ENCODE measurements at regions not wholly inside any gene's neighbourhood (a gene's known extent, or its start where the extent isn't known, plus 50 kb on each side); places are given as distances from the start of the nearest gene placed in this dataset.
"Not testable (repeated sequence)": the region's sequence is repeated elsewhere in the genome, so short reads cannot be mapped to it uniquely, and the experiment has no call there.

GRCh38 chr2:196486146-196486545 is 153.4 kb upstream of the CCDC150 start:
- DNase-seq (ENCODE audit: low read depth in 2 of 2), result no peak

GRCh38 chr2:196487417-196487816 is 152.1 kb upstream of the CCDC150 start:
- no peak for DNase-seq (ENCODE audit: low read depth in 2 of 2)

DNA sequence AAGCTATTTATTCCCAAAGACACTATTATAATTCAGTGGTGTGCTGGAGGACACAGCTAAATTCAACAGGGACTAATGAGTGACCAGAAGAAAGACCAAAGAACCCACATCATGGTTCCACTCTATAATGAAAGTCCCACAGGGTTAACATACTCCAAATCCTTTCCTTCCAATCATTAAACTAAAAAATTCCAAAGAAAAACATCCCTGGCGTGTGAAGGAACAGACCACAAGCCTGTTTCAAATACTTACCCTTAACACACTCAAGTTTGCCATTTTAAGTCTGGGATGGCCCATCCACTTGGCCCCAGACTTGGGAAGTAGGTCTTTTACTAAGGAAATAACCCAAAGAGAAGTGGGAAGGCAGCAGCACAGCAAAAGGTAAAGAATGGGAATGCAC is 150.1 kb upstream of the CCDC150 start:
- no peak for DNase-seq (ENCODE audit: low read depth in 2 of 2)

DNA sequence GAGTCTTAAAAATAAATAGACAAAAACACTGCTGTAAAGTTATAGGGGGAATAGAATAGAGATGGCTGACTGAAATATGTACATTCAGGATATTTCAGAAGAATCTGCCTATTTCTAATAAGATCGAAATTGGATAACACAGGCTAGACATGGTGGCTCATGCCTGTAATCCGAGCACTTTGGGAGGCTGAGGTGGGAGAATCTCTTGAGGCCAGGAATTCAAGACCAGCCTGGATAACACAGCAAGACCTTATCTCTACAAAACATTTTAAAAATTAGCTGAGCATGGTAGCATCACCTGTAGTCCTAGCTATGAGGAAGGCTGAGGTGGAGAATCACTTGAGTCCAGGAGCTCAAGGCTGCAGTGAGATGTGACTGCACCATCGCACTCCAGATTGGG is 146.6 kb upstream of the CCDC150 start:
- DNase-seq (ENCODE audit: low read depth in 2 of 2), result no peak

- no peak for DNase-seq (ENCODE audit: low read depth in 2 of 2)
Observed at GRCh38 chr2:196498962-196499361, 140.6 kb upstream of the CCDC150 start.

GRCh38 chr2:196499686-196500085 is 139.8 kb upstream of the CCDC150 start:
- no peak for DNase-seq (ENCODE audit: low read depth in 2 of 2)

- DNase-seq (ENCODE audit: low read depth in 2 of 2), result no peak
Observed at GRCh38 chr2:196500686-196501431, 138.7 kb upstream of the CCDC150 start.

DNA sequence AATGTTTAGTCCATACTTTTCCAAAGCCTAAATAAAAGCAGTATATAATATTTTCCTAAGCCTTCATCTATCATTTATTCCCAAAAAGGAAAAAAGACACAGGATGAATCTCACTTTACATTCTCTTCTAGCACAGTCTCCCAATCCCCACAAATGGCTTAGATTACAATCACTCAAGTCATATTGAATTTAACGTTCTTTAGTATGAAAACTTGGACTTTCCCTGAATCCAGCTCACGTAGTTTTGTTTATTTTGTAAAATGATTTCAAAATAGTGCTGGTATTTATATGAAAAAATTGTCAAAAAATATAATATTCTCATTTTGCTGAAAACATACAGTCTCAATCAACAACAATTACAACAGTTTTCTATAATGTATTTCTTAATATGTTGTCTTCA is 137.7 kb upstream of the CCDC150 start:
- no peak for DNase-seq (ENCODE audit: low read depth in 2 of 2)

DNA sequence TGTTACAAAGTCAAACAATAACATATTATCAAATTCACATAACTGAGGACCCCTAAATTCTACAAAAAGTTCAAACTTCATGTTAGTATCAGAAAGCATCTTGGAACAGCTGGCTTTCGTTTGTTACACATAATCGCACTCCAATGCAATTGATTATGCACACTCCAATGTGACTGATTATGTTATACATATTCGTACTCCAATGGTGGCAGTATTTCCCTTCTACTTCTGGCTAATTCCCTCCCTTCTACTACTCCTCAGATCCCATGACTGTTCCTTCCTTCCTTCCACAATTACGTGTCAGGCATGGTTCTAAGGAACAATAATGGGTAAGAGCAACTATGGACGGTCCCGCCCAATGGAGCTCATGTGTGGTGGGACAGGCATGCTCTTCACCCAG is 137.1 kb upstream of the CCDC150 start:
- DNase-seq (ENCODE audit: low read depth in 2 of 2), result no peak

DNA sequence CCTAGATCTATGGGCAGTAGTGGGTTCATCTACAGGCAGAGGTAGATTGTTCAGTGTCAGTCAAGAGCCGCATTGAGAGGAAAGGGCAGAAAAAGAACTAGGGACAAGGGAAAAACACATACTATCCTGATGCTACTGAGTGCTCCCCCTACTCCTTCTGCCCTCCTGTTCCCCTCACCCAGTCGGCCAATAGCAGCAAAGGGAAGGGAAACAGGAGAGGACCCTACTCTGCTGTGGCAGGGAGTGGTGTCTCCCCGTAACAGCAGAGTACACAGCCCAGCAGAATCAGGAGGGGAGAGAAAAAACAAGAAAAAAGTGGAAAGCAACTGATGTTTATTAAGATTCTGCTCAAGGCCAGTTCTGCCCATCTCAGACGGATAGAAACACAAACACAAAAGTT is 136.1 kb upstream of the CCDC150 start:
- no peak for DNase-seq (ENCODE audit: low read depth in 2 of 2)

DNA sequence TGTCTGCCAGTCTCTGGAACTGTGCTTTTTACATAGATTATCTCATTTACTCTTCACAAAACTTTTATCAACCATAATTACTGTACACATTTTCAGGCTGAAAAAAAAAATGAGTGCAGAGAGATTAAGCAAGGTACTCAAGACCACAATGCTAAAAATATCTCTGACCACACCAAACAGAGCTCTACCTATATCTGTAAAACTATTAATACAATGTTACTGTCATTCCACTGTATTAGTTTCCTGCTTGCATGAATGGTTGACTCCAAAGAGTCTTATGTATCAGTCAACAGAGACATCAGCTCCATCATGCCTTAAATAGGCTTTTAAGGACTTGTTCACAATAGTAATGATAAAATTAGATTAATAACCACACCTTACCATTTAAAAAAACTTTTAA is 134.7 kb upstream of the CCDC150 start:
- no peak for DNase-seq (ENCODE audit: low read depth in 2 of 2)

- no peak for DNase-seq (ENCODE audit: low read depth in 2 of 2)
Observed at GRCh38 chr2:196510246-196510645, 129.3 kb upstream of the CCDC150 start.

DNA sequence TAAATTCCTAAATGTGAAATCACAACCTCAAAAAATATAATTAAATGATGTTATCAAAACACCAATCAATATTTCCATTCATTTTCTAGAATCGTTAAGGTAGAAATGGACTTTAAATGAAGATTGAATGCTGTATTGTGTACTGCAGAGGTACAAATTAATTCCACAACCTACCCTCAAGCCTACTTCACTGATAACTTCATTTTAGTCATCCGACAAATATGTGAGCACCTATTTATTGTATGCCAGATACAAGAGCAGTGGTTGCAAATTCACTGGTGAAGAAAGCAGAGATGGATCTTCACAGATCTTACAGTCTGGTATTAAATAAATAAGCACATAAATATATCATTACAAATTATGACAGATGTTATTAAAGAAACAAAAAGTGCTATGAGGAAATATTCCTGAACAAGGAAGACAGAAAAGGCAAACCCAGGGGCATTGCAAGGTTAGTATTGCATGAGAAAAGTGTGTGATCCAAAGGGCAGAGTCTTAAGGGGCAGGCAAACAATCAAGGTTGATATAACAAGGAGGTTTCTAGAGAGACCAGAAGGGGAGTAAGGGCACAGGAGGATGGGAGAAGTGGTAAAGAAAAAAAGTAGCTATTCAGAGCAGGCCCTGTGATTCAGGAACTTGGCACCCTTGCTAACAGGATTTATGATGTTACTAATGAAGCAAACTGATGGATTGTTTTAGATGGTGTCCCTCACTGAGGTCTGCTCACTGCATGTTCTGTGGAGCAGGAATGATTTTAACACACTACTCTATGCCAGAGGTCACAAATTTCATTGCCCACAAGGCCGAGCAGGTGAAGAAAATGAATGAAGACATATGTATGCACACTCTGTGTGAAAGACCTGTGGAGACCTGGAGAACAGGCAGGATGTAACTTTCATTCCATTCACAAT is 128.0 kb upstream of the CCDC150 start:
- DNase-seq (ENCODE audit: low read depth in 2 of 2), result no peak

- DNase-seq (ENCODE audit: low read depth in 2 of 2), result no peak
Observed at GRCh38 chr2:196513796-196514526, 125.6 kb upstream of the CCDC150 start.

GRCh38 chr2:196514641-196515040 is 124.9 kb upstream of the CCDC150 start:
- no peak for DNase-seq (ENCODE audit: low read depth in 2 of 2)

- no peak for DNase-seq (ENCODE audit: low read depth in 2 of 2)
Observed at GRCh38 chr2:196515051-196515450, 124.5 kb upstream of the CCDC150 start.

DNA sequence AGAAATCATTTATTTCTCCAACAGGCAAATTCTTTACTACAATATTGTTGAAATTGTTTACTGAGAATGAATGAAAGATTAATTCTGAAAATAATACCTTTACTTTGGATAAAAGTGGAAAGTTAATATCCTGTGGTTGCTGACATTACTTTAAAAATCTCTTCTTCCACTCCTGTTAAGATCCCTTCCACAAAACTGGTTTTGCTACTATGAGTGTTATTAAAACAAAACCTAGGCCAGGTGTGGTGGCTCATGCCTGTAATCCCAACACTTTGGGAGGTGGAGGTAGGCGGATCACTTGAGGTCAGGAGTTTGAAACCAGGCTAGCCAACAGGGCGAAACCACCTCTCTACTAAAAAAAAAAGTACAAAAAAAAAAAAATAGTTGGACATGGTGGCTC is 123.9 kb upstream of the CCDC150 start:
- no peak for DNase-seq (ENCODE audit: low read depth in 2 of 2)

DNA sequence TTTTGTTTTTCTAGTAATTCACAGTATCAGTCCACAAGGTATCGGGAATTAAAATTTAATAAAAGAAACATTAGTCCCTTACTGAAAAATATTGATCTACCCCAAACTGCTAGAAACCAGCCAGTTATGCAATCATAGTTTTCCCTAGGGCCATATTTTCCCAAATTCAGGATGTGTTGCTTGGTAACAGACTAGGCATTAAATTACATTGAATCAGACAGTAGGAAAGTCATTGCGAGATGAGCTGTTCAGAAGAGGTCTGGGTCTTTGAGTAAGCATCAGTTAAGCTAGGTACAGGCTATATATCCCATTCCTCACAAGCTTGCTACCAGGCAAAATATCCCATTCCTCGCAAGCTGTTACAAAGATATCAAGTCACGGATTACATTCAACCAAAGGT is 123.0 kb upstream of the CCDC150 start:
- DNase-seq (ENCODE audit: low read depth in 2 of 2), result no peak

DNA sequence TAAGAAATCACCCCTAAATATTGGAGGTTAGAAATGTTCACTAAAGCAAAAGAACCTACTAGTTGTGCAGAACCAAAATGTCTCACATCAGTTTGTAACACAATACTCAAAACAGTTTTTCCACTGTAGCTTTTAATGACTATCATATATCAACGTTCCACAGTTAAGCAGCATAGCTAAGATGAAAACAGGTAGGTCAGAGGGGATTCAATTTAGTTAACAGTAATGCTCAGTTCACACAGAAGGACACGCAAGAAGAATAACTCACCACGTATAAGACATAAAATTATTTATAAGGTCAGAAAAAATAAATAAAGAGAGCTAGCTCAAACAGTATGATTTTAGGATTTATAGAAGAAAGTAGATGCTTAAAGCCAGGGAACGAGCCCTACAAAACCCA is 118.9 kb upstream of the CCDC150 start:
- no peak for DNase-seq (ENCODE audit: low read depth in 2 of 2)

DNA sequence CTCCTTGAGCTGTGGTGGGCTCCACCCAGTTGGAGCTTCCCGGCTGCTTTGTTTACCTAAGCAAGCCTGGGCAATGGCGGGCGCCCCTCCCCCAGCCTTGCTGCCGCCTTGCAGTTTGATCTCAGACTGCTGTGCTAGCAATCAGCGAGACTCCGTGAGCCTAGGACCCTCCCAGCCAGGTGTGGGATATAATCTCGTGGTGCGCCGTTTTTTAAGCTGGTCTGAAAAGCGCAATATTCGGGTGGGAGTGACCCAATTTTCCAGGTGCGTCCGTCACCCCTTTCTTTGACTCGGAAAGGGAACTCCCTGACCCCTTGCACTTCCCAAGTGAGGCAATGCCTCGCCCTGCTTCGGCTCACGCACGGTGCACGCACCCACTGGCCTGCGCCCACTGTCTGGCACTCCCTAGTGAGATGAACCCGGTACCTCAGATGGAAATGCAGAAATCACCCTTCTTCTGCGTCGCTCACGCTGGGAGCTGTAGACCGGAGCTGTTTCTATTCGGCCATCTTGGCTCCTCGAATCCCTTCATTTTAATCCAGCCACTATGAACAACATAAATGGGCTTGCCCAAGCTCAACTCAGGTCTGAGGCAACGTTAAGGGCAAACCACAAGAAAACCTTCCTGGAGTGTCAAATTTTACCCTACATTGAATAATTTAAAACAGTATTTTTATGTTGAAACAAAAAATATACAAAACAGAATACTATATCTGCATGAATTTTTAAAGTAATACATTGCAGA is 112.4 kb upstream of the CCDC150 start:
- not testable (repeated sequence) for DNase-seq (ENCODE audit: low read depth in 2 of 2)

DNA sequence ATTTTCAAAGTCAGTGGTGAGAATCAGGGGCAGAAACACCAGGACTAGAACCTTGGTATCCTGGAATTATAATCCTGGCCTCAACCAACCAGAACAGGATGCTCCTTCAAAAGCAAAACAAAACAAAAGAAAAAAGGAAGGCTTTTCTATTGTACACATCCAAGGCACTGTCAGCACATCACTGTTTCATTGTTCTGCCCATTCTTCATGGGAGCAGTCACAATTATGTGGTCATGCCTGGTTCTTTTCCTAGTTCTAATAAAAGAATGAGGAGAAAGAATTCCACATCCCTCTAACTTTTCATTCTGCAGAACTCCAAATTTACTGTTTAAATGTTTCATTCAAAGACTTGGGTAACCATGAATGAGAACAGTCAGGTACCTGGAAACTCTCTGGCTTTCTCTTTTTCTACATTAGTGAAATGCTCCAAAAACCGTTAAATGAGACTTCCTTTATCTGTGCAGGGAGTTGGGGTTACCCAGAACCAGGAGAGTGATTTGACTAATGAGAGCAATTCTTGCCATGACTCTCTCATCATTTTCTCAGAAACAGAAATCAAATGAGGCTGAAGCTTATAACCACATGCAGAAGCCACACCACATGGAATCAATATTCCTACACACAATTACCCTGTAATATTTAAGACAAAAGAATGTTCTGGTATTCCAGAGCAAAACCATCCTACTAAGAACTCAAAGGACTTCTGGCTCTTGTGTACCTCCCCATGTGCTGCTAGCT is 110.9 kb upstream of the CCDC150 start:
- no peak for DNase-seq (ENCODE audit: low read depth in 2 of 2)
